ENCODE measurements at regions not wholly inside any gene's neighbourhood (a gene's known extent, or its start where the extent isn't known, plus 50 kb on each side); places are given as distances from the start of the nearest gene placed in this dataset.

DNA sequence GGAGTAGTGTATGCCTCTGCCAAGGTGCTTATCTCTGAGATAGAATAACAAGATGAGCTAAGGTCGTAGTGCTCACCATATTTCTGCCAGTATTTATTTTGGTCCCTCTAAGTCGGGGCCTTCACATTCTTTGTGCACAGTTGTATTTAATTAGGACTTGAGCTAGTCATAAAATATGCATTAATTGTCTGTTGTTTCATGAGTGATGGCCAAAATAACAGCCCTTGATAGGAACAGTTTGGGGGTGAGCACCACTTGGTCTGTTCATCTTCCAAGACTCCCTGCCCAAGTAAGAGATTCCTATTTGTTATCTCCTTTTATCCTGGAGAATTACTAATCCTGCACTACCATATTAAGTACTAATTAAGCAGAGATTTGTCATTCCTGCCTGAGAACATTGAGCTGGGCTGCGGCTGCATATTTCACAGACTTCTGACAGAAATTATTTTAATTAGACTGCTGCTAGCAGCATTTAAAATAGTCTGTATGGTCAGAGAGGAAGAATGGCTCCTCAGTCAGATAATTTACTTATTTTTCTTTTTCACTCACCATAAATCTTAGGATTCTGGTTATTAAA, 435.1 kb downstream of the MTX2 start:
- TF ChIP-seq NFIC (IDR thresholded peaks at IDR 0.05), result no peak
- TF ChIP-seq, protein P1, sequence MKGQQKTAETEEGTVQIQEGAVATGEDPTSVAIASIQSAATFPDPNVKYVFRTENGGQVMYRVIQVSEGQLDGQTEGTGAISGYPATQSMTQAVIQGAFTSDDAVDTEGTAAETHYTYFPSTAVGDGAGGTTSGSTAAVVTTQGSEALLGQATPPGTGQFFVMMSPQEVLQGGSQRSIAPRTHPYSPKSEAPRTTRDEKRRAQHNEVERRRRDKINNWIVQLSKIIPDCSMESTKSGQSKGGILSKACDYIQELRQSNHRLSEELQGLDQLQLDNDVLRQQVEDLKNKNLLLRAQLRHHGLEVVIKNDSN (IDR thresholded peaks at IDR 0.05), result no peak
- no peak for TF ChIP-seq EGR1 (IDR thresholded peaks at IDR 0.05)
- TF ChIP-seq CREB1 (IDR thresholded peaks at IDR 0.05; ENCODE audit: low read depth), result no peak
- TF ChIP-seq, protein P2, sequence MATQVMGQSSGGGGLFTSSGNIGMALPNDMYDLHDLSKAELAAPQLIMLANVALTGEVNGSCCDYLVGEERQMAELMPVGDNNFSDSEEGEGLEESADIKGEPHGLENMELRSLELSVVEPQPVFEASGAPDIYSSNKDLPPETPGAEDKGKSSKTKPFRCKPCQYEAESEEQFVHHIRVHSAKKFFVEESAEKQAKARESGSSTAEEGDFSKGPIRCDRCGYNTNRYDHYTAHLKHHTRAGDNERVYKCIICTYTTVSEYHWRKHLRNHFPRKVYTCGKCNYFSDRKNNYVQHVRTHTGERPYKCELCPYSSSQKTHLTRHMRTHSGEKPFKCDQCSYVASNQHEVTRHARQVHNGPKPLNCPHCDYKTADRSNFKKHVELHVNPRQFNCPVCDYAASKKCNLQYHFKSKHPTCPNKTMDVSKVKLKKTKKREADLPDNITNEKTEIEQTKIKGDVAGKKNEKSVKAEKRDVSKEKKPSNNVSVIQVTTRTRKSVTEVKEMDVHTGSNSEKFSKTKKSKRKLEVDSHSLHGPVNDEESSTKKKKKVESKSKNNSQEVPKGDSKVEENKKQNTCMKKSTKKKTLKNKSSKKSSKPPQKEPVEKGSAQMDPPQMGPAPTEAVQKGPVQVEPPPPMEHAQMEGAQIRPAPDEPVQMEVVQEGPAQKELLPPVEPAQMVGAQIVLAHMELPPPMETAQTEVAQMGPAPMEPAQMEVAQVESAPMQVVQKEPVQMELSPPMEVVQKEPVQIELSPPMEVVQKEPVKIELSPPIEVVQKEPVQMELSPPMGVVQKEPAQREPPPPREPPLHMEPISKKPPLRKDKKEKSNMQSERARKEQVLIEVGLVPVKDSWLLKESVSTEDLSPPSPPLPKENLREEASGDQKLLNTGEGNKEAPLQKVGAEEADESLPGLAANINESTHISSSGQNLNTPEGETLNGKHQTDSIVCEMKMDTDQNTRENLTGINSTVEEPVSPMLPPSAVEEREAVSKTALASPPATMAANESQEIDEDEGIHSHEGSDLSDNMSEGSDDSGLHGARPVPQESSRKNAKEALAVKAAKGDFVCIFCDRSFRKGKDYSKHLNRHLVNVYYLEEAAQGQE (IDR thresholded peaks at IDR 0.05; ENCODE audit: low read depth), result no peak
- TF ChIP-seq RAD21 (IDR thresholded peaks at IDR 0.05; ENCODE audit: low read depth), result no peak
- TF ChIP-seq TAF1 (IDR thresholded peaks at IDR 0.05; ENCODE audit: low read depth), result no peak
- no peak for TF ChIP-seq ZBTB7A (IDR thresholded peaks at IDR 0.05; ENCODE audit: low read depth)

DNA sequence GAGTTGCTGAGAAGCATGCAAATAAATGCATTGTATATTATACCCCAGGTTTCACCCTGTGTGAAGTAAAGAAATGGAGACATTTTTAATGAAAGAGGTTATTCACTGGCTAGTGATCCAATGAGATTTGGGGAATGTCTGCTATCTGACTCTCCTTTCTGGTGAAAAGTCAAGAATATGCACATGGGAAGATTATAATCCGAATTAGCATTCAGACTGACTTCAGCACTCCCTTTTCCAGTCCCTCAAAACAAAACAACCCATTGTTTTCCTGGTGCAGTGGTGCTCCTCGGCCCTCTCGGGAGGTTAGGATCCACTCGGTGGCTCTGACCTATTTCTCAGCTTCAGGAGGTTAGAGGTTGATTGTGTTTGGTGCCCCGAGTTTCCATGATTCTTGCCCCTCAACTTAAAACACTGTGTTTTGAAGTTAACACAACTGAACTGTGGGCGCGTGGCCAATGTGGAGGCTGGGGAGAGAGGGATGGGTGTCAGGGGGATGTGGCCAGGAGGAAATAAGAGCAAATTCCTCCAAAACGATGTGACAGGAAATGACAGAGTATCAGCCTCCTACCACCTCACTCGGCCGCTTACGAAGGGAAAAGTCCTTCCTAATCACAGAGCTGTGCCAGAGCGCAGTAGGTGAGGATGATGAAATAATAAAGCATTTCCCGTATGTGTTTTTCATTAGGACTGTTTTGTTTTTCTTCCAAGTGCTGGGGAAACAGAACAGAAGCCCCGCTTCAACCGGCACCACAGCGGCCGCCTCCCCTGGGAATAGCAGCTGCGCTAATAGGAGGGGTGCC, 440.1 kb downstream of the MTX2 start:
- TF ChIP-seq NFIC (IDR thresholded peaks at IDR 0.05) (no peak), TEAD4 (IDR thresholded peaks at IDR 0.05) (no peak), CEBPB (IDR thresholded peaks at IDR 0.05) (no peak), YY1 (IDR thresholded peaks at IDR 0.05; ENCODE audit: low read depth) (no peak)
- TF ChIP-seq, protein P3, sequence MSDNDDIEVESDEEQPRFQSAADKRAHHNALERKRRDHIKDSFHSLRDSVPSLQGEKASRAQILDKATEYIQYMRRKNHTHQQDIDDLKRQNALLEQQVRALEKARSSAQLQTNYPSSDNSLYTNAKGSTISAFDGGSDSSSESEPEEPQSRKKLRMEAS (IDR thresholded peaks at IDR 0.05), result no peak

DNA sequence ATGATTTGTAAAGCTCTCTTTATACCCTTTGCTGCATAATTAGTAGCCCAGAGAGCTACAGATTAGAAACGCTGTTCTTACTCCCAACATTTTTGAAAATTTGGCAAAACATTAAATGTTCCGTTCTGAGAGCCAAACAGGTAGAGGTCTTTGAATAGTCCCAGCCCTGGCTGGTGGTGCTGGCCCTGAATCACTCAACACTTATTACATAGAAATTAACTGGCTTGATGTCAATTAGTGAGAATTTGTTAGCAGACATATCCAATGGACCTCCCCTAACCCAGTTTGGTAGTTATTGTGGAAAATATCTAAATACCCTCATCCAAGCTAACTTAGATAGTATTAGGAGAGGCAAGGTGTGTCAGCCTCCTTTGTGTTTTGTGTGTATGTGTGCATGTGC, 440.7 kb downstream of the MTX2 start:
- TF ChIP-seq NFIC (IDR thresholded peaks at IDR 0.05) (no peak), TEAD4 (IDR thresholded peaks at IDR 0.05) (no peak), EGR1 (IDR thresholded peaks at IDR 0.05) (no peak), CEBPB (IDR thresholded peaks at IDR 0.05) (no peak), FOXM1 (IDR thresholded peaks at IDR 0.05; ENCODE audit: borderline replicate concordance, low read depth) (no peak), CREB1 (IDR thresholded peaks at IDR 0.05; ENCODE audit: low read depth) (no peak), EP300 (IDR thresholded peaks at IDR 0.05; ENCODE audit: borderline replicate concordance) (no peak), TCF12 (IDR thresholded peaks at IDR 0.05; ENCODE audit: low read depth) (no peak), ZBTB7A (IDR thresholded peaks at IDR 0.05; ENCODE audit: low read depth) (no peak), RAD21 (IDR thresholded peaks at IDR 0.05; ENCODE audit: low read depth) (no peak)
- TF ChIP-seq, protein P3 (IDR thresholded peaks at IDR 0.05), result no peak
- TF ChIP-seq, protein P1 (IDR thresholded peaks at IDR 0.05), result no peak
- TF ChIP-seq, protein P2 (IDR thresholded peaks at IDR 0.05; ENCODE audit: low read depth), result no peak

DNA sequence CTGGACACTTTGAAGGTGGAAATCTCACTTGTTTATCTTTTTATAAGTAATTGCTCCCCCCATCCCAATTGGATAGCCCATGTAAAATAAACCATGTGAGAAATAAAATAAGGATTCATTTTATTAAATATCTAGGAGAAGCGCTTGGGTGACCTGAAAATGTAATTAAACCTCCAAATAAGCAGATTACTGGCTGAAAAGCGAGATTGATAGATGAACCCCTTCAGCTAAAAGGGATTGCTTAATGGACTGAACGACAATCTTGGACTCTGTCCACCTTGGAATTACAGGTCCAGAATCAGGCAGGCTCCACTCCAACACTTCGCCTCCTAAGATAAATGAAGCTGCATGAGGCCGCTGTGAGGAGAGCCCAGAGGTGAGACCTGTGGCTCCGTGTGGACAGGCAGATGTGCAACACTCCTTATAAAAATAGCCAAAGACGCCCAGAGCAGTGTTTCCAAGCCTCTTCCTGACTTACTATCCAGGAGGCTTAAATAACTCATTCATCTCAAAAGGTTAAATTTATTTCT, 441.5 kb downstream of the MTX2 start:
- no peak for TF ChIP-seq YY1 (IDR thresholded peaks at IDR 0.05; ENCODE audit: low read depth)
- no peak for TF ChIP-seq FOXM1 (IDR thresholded peaks at IDR 0.05; ENCODE audit: borderline replicate concordance, low read depth)
- no peak for TF ChIP-seq NFIC (IDR thresholded peaks at IDR 0.05)
- TF ChIP-seq EGR1 (IDR thresholded peaks at IDR 0.05), result no peak
- TF ChIP-seq RAD21 (IDR thresholded peaks at IDR 0.05; ENCODE audit: low read depth), result no peak
- no peak for TF ChIP-seq EP300 (IDR thresholded peaks at IDR 0.05; ENCODE audit: borderline replicate concordance)
- TF ChIP-seq, protein P3 (IDR thresholded peaks at IDR 0.05), result no peak

DNA sequence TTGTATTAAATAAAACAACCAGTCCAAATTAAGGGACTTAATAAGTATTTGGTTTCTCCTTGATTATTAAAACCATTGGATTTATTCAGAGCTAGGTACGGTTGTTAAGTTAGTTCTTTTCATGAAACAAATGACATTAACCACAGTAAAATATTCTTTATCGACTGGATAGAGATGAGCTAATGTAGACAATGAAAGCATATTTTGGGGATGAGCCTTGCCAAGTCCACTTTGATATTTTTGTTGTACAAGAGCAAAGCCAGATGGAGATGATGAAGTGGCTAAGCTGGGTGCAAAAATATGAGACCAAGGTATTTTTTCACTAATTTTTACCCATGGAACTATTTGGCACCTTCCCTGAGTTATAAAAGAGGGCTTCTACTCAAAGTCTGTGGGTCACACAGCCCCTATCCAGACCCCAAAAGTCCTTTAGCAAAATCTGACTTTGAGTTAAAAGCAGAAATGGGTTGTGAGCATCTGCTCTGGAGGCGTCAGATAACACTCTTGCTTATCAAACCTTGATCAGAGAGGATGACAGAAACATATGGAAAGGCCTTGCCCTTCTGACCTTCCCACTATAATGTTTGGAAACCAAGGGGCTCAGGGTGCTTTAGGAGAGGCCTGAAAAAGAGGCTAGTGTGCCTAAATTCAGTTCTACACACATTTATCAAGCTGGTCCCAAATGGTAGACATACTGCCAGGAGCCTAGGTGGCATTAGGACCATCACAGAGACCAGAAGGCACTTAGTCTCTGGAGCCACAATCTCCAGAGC, 456.8 kb downstream of the MTX2 start:
- TF ChIP-seq EP300 (IDR thresholded peaks at IDR 0.05; ENCODE audit: borderline replicate concordance) (no peak), ZBTB7A (IDR thresholded peaks at IDR 0.05; ENCODE audit: low read depth) (no peak), CEBPB (IDR thresholded peaks at IDR 0.05) (no peak), TEAD4 (IDR thresholded peaks at IDR 0.05) (no peak), TAF1 (IDR thresholded peaks at IDR 0.05; ENCODE audit: low read depth) (no peak), TCF12 (IDR thresholded peaks at IDR 0.05; ENCODE audit: low read depth) (no peak), FOXM1 (IDR thresholded peaks at IDR 0.05; ENCODE audit: borderline replicate concordance, low read depth) (no peak), RAD21 (IDR thresholded peaks at IDR 0.05; ENCODE audit: low read depth) (no peak), EGR1 (IDR thresholded peaks at IDR 0.05) (no peak), YY1 (IDR thresholded peaks at IDR 0.05; ENCODE audit: low read depth) (no peak), NFIC (IDR thresholded peaks at IDR 0.05) (no peak), CREB1 (IDR thresholded peaks at IDR 0.05; ENCODE audit: low read depth) (no peak)
- TF ChIP-seq, protein P1 (IDR thresholded peaks at IDR 0.05), result no peak
- TF ChIP-seq, protein P3 (IDR thresholded peaks at IDR 0.05), result no peak
- TF ChIP-seq, protein P2 (IDR thresholded peaks at IDR 0.05; ENCODE audit: low read depth), result no peak
